ENCODE measurements at regions not wholly inside any gene's neighbourhood (a gene's known extent, or its start where the extent isn't known, plus 50 kb on each side); places are given as distances from the start of the nearest gene placed in this dataset.

DNA sequence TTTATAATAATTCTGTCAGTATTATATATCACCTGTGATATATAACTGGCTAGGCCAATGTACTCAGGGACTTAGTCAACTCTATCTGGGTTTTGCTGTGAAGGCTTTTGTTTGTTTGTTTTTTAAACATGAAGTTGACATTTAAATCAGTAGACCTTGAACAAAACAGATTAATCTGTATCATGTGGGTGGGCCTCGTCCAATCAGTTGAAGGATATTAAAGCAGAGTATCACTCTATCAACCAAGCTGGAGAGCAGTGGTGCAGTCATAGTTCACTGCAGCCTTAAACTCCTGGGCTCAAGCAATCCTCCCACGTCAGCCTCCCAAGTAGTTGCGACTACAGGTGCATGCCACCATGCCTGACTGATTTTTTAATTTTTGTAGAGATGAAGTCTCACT is 870.2 kb downstream of the TYW1 start:
- Histone ChIP-seq H2AK9ac (replicated peaks; ENCODE audit: low read depth, low read length, poor library complexity) (no peak overlapping the region), H3K14ac (replicated peaks; ENCODE audit: low read depth, low read length) (no peak overlapping the region)

More for the DNA sequence above, 870.2 kb downstream of the TYW1 start:
- TF ChIP-seq SMC3 (IDR thresholded peaks at IDR 0.05; ENCODE audit: low read depth, low read length) (no peak), CTCF (conservative IDR thresholded peaks at IDR 0.05; ENCODE audit: low read depth, low read length) (no peak), MXI1 (IDR thresholded peaks at IDR 0.05; ENCODE audit: borderline replicate concordance, low read depth, low read length) (no peak)
- Histone ChIP-seq H3K4me3 (ENCODE audit: insufficient read depth, low read depth, low read length) (no peak overlapping the region), H4K20me1 (ENCODE audit: insufficient read depth, low read length) (no peaks in the 10 kb centered on the region), H2BK15ac (ENCODE audit: low read depth, low read length) (no peak overlapping the region), H2BK120ac (ENCODE audit: low read depth, low read length) (no peak overlapping the region), H2AFZ (replicated peaks; ENCODE audit: low read length, poor library complexity) (no peak overlapping the region), H2AK5ac (ENCODE audit: low read depth, low read length) (no peak overlapping the region), H3K56ac (ENCODE audit: extremely low read depth, insufficient read depth, low read length) (no peak overlapping the region), H3K79me1 (ENCODE audit: low read depth in 1 of 2, low read length in 2 of 2) (no peaks in the 10 kb centered on the region), H3K23ac (ENCODE audit: low read depth, low read length) (no peak overlapping the region), H2BK20ac (ENCODE audit: low read depth, low read length) (no peak overlapping the region), H4K5ac (ENCODE audit: low read depth, low read length) (no peak overlapping the region), H3K9me3 (ENCODE audit: control insufficient read depth, insufficient read depth, low read length) (peaks cover 2% of the 10 kb centered on the region; the same call in 1 of the 2 replicates), H3K9me1 (ENCODE audit: insufficient read depth, low read length) (no peaks in the 10 kb centered on the region), H3K4me2 (ENCODE audit: low read depth, low read length) (no peak overlapping the region), H2BK5ac (ENCODE audit: low read depth, low read length, poor library complexity, severe bottlenecking) (no peak overlapping the region), H4K91ac (ENCODE audit: insufficient read depth, low read depth, low read length) (no peak overlapping the region), H3K36me3 (ENCODE audit: control insufficient read depth, insufficient read depth, low read length) (no peaks in the 10 kb centered on the region), H3K4me1 (ENCODE audit: control insufficient read depth, insufficient read depth, low read length) (no peaks in the 10 kb centered on the region), H4K8ac (ENCODE audit: low read depth in 2 of 2, low read length in 2 of 2) (no peak overlapping the region), H3K9ac (ENCODE audit: low read depth, low read length) (no peak overlapping the region), H3K4ac (ENCODE audit: low read depth, low read length) (no peak overlapping the region), H3K27ac (ENCODE audit: insufficient read depth, low read length) (no peak overlapping the region), H3K18ac (ENCODE audit: low read depth, low read length) (no peak overlapping the region), H3K27me3 (ENCODE audit: control insufficient read depth, insufficient read depth, low read length) (no peaks in the 10 kb centered on the region)
- POLR2A ChIA-PET (ENCODE audit: unreplicated experiment): no interaction called here
- no CpG with 5 or more reads among the region's 3 CpGs for WGBS, 2 experiments (ENCODE audit: extremely low coverage in 2 of 2, insufficient read length in 1 of 2)
- CTCF ChIA-PET: no interaction called here
- no peak for ATAC-seq (ENCODE audit: low read depth)
- dilution Hi-C loops (cut with HindIII; ENCODE audit: low sequenced_read_pairs, unreplicated experiment) (no loop called here), in situ Hi-C loops (cut with MboI; ENCODE audit: low sequenced_read_pairs) (no loop called here), intact Hi-C loops (cut with micrococcal nuclease) (no loop called here)
- no TSS peak for BruUV-seq (replicated peaks)
- no peak for DNase-seq

All from IMR-90 (cell line).